C4-2B (cell line): ENCODE measurements at regions not wholly inside any gene's neighbourhood (a gene's known extent, or its start where the extent isn't known, plus 50 kb on each side); places are given as distances from the start of the nearest gene placed in this dataset.

Experiments
- H3K27ac ChIP-seq: fragments of 450-650 bp; 2 replicates; pipeline ENCODE4 v1.5.1; 2017
- CTCF ChIP-seq: fragments of 450-650 bp; conservative IDR thresholded peaks from 2 replicates; pipeline ENCODE4 v1.5.1; 2017; ENCODE audit warnings: mild to moderate bottlenecking
- ZFX ChIP-seq: fragments of 450-650 bp; IDR thresholded peaks from 2 replicates; pipeline ENCODE4 v1.6.1; 2017

GRCh38 chr2:106977717-106978116 lies 91.8 kb upstream of the ST6GAL2 start:
- H3K27ac ChIP-seq = no peak overlapping the region
- TF ChIP-seq CTCF (no peak), ZFX (no peak)

DNA sequence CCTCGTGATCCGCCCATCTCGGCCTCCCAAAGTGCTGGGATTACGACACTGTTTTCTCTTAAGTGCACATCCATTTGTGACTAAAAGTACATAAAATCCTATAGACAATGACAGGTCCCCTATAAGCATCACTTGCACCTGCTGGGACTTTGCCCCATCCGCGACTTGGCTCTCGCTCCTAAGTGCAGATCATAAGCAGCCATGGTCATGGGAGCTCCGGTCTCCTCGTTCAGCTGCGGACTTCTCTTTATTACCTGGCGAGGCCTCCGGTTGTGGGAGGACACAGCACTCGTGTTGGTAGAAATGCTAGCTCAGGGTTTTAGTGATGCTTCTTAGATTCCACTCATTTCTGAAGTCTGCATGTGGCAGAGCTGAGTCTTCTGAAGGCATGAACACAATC lies 92.7 kb upstream of the ST6GAL2 start:
- no peak overlapping the region for H3K27ac ChIP-seq
- TF ChIP-seq ZFX = no peak
- no peak for TF ChIP-seq CTCF

DNA sequence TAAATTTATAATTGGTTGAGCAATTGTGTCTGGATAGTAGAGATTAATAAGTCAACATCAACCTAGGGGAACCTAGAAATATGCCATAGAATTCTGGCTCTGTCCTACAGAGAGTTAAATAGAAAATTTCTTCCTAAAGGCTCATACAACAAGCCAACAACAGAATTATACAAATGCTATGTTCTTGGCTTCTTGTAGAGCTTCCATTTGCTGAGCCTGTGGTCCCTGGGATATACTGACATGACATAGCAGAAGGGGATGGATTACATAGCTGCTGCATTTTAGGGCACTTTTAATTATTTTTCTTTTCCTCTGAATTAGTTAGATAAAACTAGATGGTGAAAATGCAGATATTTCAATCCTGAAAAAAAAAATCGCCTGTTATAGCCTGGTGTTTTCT lies 95.5 kb upstream of the ST6GAL2 start:
- TF ChIP-seq ZFX (no peak), CTCF (no peak)
- no peak overlapping the region for H3K27ac ChIP-seq

- no peak for TF ChIP-seq CTCF
- no peak for TF ChIP-seq ZFX
- no peak overlapping the region for H3K27ac ChIP-seq
Measured at GRCh38 chr2:106982350-106982749, 96.4 kb upstream of the ST6GAL2 start.

- TF ChIP-seq CTCF (no peak), ZFX (no peak)
- no peak overlapping the region for H3K27ac ChIP-seq
Measured at GRCh38 chr2:106983305-106983704, 97.3 kb upstream of the ST6GAL2 start.

DNA sequence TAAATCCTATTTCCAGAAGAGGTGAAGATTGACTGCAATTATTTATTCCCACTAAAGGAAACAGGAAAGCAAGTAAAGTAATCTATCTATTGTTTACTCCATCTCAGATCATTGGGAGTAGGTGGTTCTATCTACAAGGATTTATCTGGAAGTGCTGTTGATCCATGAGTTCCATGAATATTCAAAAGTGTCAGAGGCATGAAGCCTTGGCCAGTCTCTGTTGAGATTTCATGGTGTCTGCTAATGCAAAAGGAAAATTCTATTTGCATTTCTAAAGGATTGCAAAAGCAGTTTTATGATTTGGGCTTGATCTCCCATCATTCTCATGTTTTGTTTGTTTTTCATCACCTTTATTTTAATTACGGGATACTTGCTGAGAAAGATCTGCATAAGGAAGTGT lies 102.4 kb upstream of the ST6GAL2 start:
- no peak overlapping the region for H3K27ac ChIP-seq
- TF ChIP-seq ZFX (no peak), CTCF (no peak)

GRCh38 chr2:106990297-106990696 lies 104.3 kb upstream of the ST6GAL2 start:
- no peak for TF ChIP-seq CTCF
- TF ChIP-seq ZFX = no peak
- no peak overlapping the region for H3K27ac ChIP-seq
